AG04450 (cell line): ENCODE measurements at regions not wholly inside any gene's neighbourhood (a gene's known extent, or its start where the extent isn't known, plus 50 kb on each side); places are given as distances from the start of the nearest gene placed in this dataset.

Experiments
- CTCF ChIA-PET: fragments of 300-600, 350-600 bp; formaldehyde crosslinking; extraction: SDS; loops from one replicate; lab custom pipeline; 2022; ENCODE audit warnings: antibody characterized with exemption, inconsistent platforms; lab: Charles Lee
- POLR2A ChIA-PET: fragments of 350-600 bp; formaldehyde crosslinking; extraction: SDS; loops from one replicate; lab custom pipeline; 2021; ENCODE audit warnings: antibody characterized with exemption, inconsistent platforms; lab: Yijun Ruan, JAX
- DNase-seq: peaks from one replicate; pipeline ENCODE4 v3.0.0-alpha.2; 2011; ENCODE audit warnings: low read depth, low spot score
- H3K27ac ChIP-seq: one replicate; pipeline ENCODE4 v1.5.1; 2012; ENCODE audit warnings: low read depth, low read length, control low read depth
- H3K27me3 ChIP-seq: one replicate; pipeline ENCODE4 v1.6.0; 2012; ENCODE audit warnings: low read length; ENCODE audit not compliant: control insufficient read depth, insufficient read depth
- H3K4me3 ChIP-seq: 2 replicates; pipeline ENCODE4 v1.5.1; 2011; ENCODE audit warnings: mild to moderate bottlenecking, low read depth, low read length, control low read depth
- H3K9me3 ChIP-seq: 2 replicates; pipeline ENCODE4 v1.5.1; 2012; ENCODE audit warnings: low read length; ENCODE audit not compliant: control insufficient read depth, insufficient read depth
- CTCF ChIP-seq: IDR thresholded peaks from 2 replicates; pipeline ENCODE4 v1.5.1; 2011; ENCODE audit warnings: low read depth, low read length, control low read depth, inconsistent platforms

- ChIA-PET CTCF (interaction anchor here (0.6 kb wide), 1 partner anchor 181 kb away, joined by 3 read pairs; no protein-coding TSS in a partner anchor), POLR2A (no interaction called here)
- H3K4me3 ChIP-seq, result no peak overlapping the region
- H3K27me3 ChIP-seq, result no peaks in the 10 kb centered on the region
- TF ChIP-seq CTCF, result no peak
- no peak overlapping the region for H3K27ac ChIP-seq
- H3K9me3 ChIP-seq, result no peaks in the 10 kb centered on the region
- DNase-seq, result no peak
Measured at GRCh38 chr2:145323512-145323911, 803.6 kb upstream of the ZEB2 start.

- CTCF ChIA-PET, result no interaction called here
- no peaks in the 10 kb centered on the region for H3K27me3 ChIP-seq
Measured at GRCh38 chr2:145321344-145321743, 801.4 kb upstream of the ZEB2 start.

GRCh38 chr2:145316496-145316895 is 796.6 kb upstream of the ZEB2 start:
- H3K27me3 ChIP-seq, result no peaks in the 10 kb centered on the region
- no peaks in the 10 kb centered on the region for H3K9me3 ChIP-seq
- H3K4me3 ChIP-seq, result no peak overlapping the region
- H3K27ac ChIP-seq, result no peak overlapping the region
- no peak for TF ChIP-seq CTCF
- DNase-seq, result no peak
- ChIA-PET CTCF (no interaction called here), POLR2A (no interaction called here)

More at GRCh38 chr2:145321344-145321743, 801.4 kb upstream of the ZEB2 start:
- POLR2A ChIA-PET, result no interaction called here
- Histone ChIP-seq H3K9me3 (no peaks in the 10 kb centered on the region), H3K27ac (no peak overlapping the region), H3K4me3 (no peak overlapping the region)
- DNase-seq, result no peak
- TF ChIP-seq CTCF, result no peak

- ChIA-PET POLR2A (no interaction called here), CTCF (no interaction called here)
- Histone ChIP-seq H3K9me3 (no peaks in the 10 kb centered on the region), H3K27ac (no peak overlapping the region), H3K4me3 (no peak overlapping the region), H3K27me3 (no peaks in the 10 kb centered on the region)
- no peak for TF ChIP-seq CTCF
- DNase-seq, result no peak
Measured at GRCh38 chr2:145315053-145315452, 795.1 kb upstream of the ZEB2 start.

- ChIA-PET POLR2A (no interaction called here), CTCF (no interaction called here)
- TF ChIP-seq CTCF, result no peak
- H3K9me3 ChIP-seq, result no peaks in the 10 kb centered on the region
- H3K27ac ChIP-seq, result no peak overlapping the region
- H3K4me3 ChIP-seq, result no peak overlapping the region
- DNase-seq, result no peak
- no peaks in the 10 kb centered on the region for H3K27me3 ChIP-seq
Measured at GRCh38 chr2:145314119-145314633, 794.3 kb upstream of the ZEB2 start.
